HCT116 (cell line): ENCODE measurements at regions not wholly inside any gene's neighbourhood (a gene's known extent, or its start where the extent isn't known, plus 50 kb on each side); places are given as distances from the start of the nearest gene placed in this dataset.

Source experiments
- ATAC-seq: fragments of 200-7000 bp; cut with Tn5 transposase; 2 replicates; pipeline ENCODE4 v1.9.1; 2020; ENCODE audit warnings: mild to moderate bottlenecking, moderate library complexity
- BruUV-seq: library from RNA; stranded (reverse); fragments of 400-500 nt; replicated peaks from 2 replicates; lab custom pipeline; 2021; lab: Mats Ljungman, UMichigan
- CTCF ChIA-PET: fragments of 300-600 bp; sonication (Branson Sonifier 250); formaldehyde crosslinking; loops from one replicate; lab custom pipeline; 2021; ENCODE audit warnings: antibody characterized with exemption; lab: Charles Lee
- POLR2A ChIA-PET: fragments of 300-600, 350-600 bp; sonication (Branson Sonifier 250); formaldehyde crosslinking; loops from one replicate; lab custom pipeline; 2021; ENCODE audit warnings: antibody characterized with exemption; lab: Charles Lee
- RAD21 ChIA-PET, 2 experiments: fragments of 300-600 bp; sonication (Branson Sonifier 250); formaldehyde crosslinking; loops; one replicate each; lab custom pipeline; 2023; ENCODE audit warnings: low total read pairs in 2 of 2; ENCODE audit not compliant: uncharacterized antibody in 2 of 2, unreplicated experiment in 2 of 2, low non-redundant PET in 1 of 2; lab: Charles Lee
- DNase-seq: peaks from one replicate; pipeline ENCODE4 v3.0.0-alpha.2; 2010; ENCODE audit warnings: low read depth, low spot score
- H2AFZ ChIP-seq: fragments of 200-600 bp; shearing (Covaris generic), sonication (generic); 2 replicates; pipeline ENCODE4 v1.6.1; 2017; ENCODE audit warnings: low read depth, mixed run types, mixed read lengths, antibody characterized with exemption, low read length; ENCODE audit not compliant: poor library complexity, severe bottlenecking
- H3K27ac ChIP-seq: 2 replicates; pipeline ENCODE4 v1.5.1; 2012; ENCODE audit warnings: low read depth, low read length
- H3K27me3 ChIP-seq: fragments of 200-600 bp; sonication (generic); 2 replicates; pipeline ENCODE4 v1.6.1; 2016; ENCODE audit warnings: mixed run types, low read length, mixed read lengths; ENCODE audit not compliant: insufficient read depth
- H3K36me3 ChIP-seq, 2 experiments: fragments of 200-500 bp in 1 of 2; fragments of 200-600 bp in 1 of 2; sonication (Bioruptor generic) in 1 of 2; sonication (generic) in 1 of 2; 2 replicates each; pipeline versions ENCODE4 v1.5.1 to v1.6.1; 2014 to 2016; ENCODE audit warnings: low read length in 2 of 2, inconsistent platforms in 1 of 2, mixed read lengths in 1 of 2, mixed run types in 1 of 2; ENCODE audit not compliant: insufficient read depth in 2 of 2, control insufficient read depth in 1 of 2
- H3K4me1 ChIP-seq, 2 experiments: fragments of 200-600 bp in 1 of 2; sonication (generic) in 1 of 2; 2 replicates each; pipeline versions ENCODE4 v1.5.1 to v1.6.1; 2012 to 2017; ENCODE audit warnings: low read length in 2 of 2, inconsistent platforms in 1 of 2, mild to moderate bottlenecking in 1 of 2, mixed read lengths in 1 of 2, mixed run types in 1 of 2, moderate library complexity in 1 of 2; ENCODE audit not compliant: insufficient read depth in 2 of 2, control insufficient read depth in 1 of 2
- H3K4me2 ChIP-seq: fragments of 200-600 bp; sonication (generic); 2 replicates; pipeline ENCODE4 v1.6.1; 2017; ENCODE audit warnings: mixed run types, low read length, mixed read lengths
- H3K4me3 ChIP-seq, 2 experiments: fragments of 200-600 bp in 1 of 2; sonication (generic) in 1 of 2; replicated peaks in 1 of 2; 2 replicates each; pipeline ENCODE4 v1.5.1; 2011 to 2016; ENCODE audit warnings: low read length in 2 of 2, control low read depth in 1 of 2, low read depth in 1 of 2, mild to moderate bottlenecking in 1 of 2, mixed read lengths in 1 of 2, mixed run types in 1 of 2
- H3K79me2 ChIP-seq: fragments of 200-600 bp; sonication (generic); 2 replicates; pipeline ENCODE4 v1.6.1; 2017; ENCODE audit warnings: mild to moderate bottlenecking, mixed run types, low read length, moderate library complexity, mixed read lengths; ENCODE audit not compliant: insufficient read depth
- H3K9ac ChIP-seq: fragments of 200-600 bp; sonication (generic); 2 replicates; pipeline ENCODE4 v1.6.1; 2016; ENCODE audit warnings: low read length, mixed read lengths
- H3K9me2 ChIP-seq: fragments of 200-600 bp; sonication (generic), shearing (Covaris generic); 2 replicates; pipeline ENCODE4 v1.6.1; 2017; ENCODE audit warnings: mixed run types, mild to moderate bottlenecking, moderate library complexity; ENCODE audit not compliant: insufficient read depth
- H3K9me3 ChIP-seq, 2 experiments: fragments of 200-500 bp in 1 of 2; fragments of 200-600 bp in 1 of 2; sonication (Bioruptor generic) in 1 of 2; sonication (generic) in 1 of 2; 2 replicates each; pipeline ENCODE4 v1.6.1; 2014 to 2017; ENCODE audit warnings: low read length in 2 of 2, mixed read lengths in 2 of 2, inconsistent platforms in 1 of 2, low read depth in 1 of 2, mild to moderate bottlenecking in 1 of 2, mixed run types in 1 of 2, moderate library complexity in 1 of 2; ENCODE audit not compliant: control insufficient read depth in 1 of 2, insufficient read depth in 1 of 2
- H4K20me1 ChIP-seq: fragments of 200-600 bp; sonication (generic), shearing (Covaris generic); 2 replicates; pipeline ENCODE4 v1.6.1; 2017; ENCODE audit warnings: mixed run types, mild to moderate bottlenecking, moderate library complexity; ENCODE audit not compliant: insufficient read depth
- ATF3 ChIP-seq: IDR thresholded peaks from 2 replicates; pipeline ENCODE4 v1.6.1; 2012
- CEBPB ChIP-seq: IDR thresholded peaks from 2 replicates; pipeline ENCODE4 v1.6.1; 2012; ENCODE audit warnings: low read depth
- EGR1 ChIP-seq: IDR thresholded peaks from 2 replicates; pipeline ENCODE4 v1.6.1; 2012; ENCODE audit warnings: low read depth
- EZH2 ChIP-seq: fragments of 200-600 bp; sonication (generic); IDR thresholded peaks from 2 replicates; pipeline ENCODE4 v1.6.1; 2017; ENCODE audit warnings: antibody characterized with exemption, mixed run types
- EZH2phosphoT487 ChIP-seq: fragments of 200-600 bp; IDR thresholded peaks from 2 replicates; pipeline ENCODE4 v1.6.1; 2018; ENCODE audit warnings: antibody characterized with exemption, borderline replicate concordance
- JUND ChIP-seq: IDR thresholded peaks from 2 replicates; pipeline ENCODE4 v1.6.1; 2012
- MAX ChIP-seq: IDR thresholded peaks from 2 replicates; pipeline ENCODE4 v1.6.1; 2012
- POLR2AphosphoS5 ChIP-seq: IDR thresholded peaks from 2 replicates; pipeline ENCODE4 v1.6.1; 2011; ENCODE audit warnings: mild to moderate bottlenecking, low read depth, low read length, moderate library complexity
- REST ChIP-seq: IDR thresholded peaks from 2 replicates; pipeline ENCODE4 v1.6.1; 2012; ENCODE audit warnings: low read depth
- SIN3A ChIP-seq: IDR thresholded peaks from 2 replicates; pipeline ENCODE4 v1.6.1; 2012; ENCODE audit warnings: low read depth
- SRF ChIP-seq: IDR thresholded peaks from 2 replicates; pipeline ENCODE4 v1.6.1; 2012; ENCODE audit warnings: low read depth
- YY1 ChIP-seq: IDR thresholded peaks from 2 replicates; pipeline ENCODE4 v1.6.1; 2011; ENCODE audit warnings: low read length, low read depth, moderate library complexity, mild to moderate bottlenecking; ENCODE audit not compliant: insufficient replicate concordance; ENCODE audit errors: extremely low read depth
- ZFX ChIP-seq: fragments of 450-650 bp; IDR thresholded peaks from 2 replicates; pipeline ENCODE4 v1.6.1; 2017
- ZNF274 ChIP-seq: fragments of 200-500 bp; sonication (Bioruptor generic); IDR thresholded peaks from 2 replicates; pipeline ENCODE4 v1.6.1; 2014; ENCODE audit warnings: mild to moderate bottlenecking, low read depth, low read length, inconsistent platforms
- intact Hi-C: fragments of 100-400 bp; cut with micrococcal nuclease; formaldehyde crosslinking; loops from 2 replicates; pipeline ENCODE4 v1.10.0; 2022

- Histone ChIP-seq H3K4me3 (no peak overlapping the region), H4K20me1 (no peaks in the 10 kb centered on the region), H3K27ac (no peak overlapping the region), H3K79me2 (no peaks in the 10 kb centered on the region), H2AFZ (no peak overlapping the region), H3K27me3 (no peaks in the 10 kb centered on the region), H3K9me3 (peaks cover 0 to 4% of the 10 kb centered on the region in 2 experiments; a peak in 1 of 4 replicates), H3K4me2 (no peak overlapping the region), H3K9ac (no peak overlapping the region), H3K36me3 (no peaks in the 10 kb centered on the region), H3K4me1 (no peaks in the 10 kb centered on the region), H3K9me2 (no peaks in the 10 kb centered on the region)
- ATAC-seq (no peak), DNase-seq (no peak)
- intact Hi-C loops = no loop called here
- TF ChIP-seq JUND = no peak
- TF ChIP-seq ZFX = no peak
- no peak for TF ChIP-seq ZNF274
- ChIA-PET CTCF (no interaction called here), POLR2A (no interaction called here), RAD21 (no interaction called here)
- BruUV-seq = no TSS peak
Observed at GRCh38 chr2:16359961-16360360, 305.7 kb downstream of the CYRIA start.

GRCh38 chr2:16357188-16357587 is 308.4 kb downstream of the CYRIA start:
- Histone ChIP-seq H3K9ac (no peak overlapping the region), H4K20me1 (no peaks in the 10 kb centered on the region), H3K36me3 (no peaks in the 10 kb centered on the region), H3K4me3 (no peak overlapping the region)
- ChIA-PET CTCF (no interaction called here), RAD21 (no interaction called here)
- no peak for TF ChIP-seq POLR2AphosphoS5
- no peak for TF ChIP-seq ATF3
- TF ChIP-seq SRF = no peak
- no peak for TF ChIP-seq ZNF274
- no peak for TF ChIP-seq EZH2
- no peak for TF ChIP-seq REST
- TF ChIP-seq ZFX = no peak
- no peak for TF ChIP-seq EGR1
- TF ChIP-seq EZH2phosphoT487 = no peak
- no peak for TF ChIP-seq CEBPB
- TF ChIP-seq MAX = no peak
- TF ChIP-seq JUND = no peak
- TF ChIP-seq YY1 = no peak
- TF ChIP-seq SIN3A = no peak
- TF ChIP-seq, all 23 proteins: peak for 0
- Histone ChIP-seq H2AFZ (no peak overlapping the region), H3K79me2 (no peaks in the 10 kb centered on the region), H3K4me2 (no peak overlapping the region), H3K4me1 (no peaks in the 10 kb centered on the region), H3K9me2 (no peaks in the 10 kb centered on the region), H3K27ac (no peak overlapping the region), H3K27me3 (no peaks in the 10 kb centered on the region), H3K9me3 (peaks cover 0 to 4% of the 10 kb centered on the region in 2 experiments; a peak in 1 of 4 replicates)
- no peak for ATAC-seq
- DNase-seq = no peak
- intact Hi-C loops = no loop called here
- POLR2A ChIA-PET = no interaction called here
- BruUV-seq = no TSS peak
